Psoas muscle (tissue), 7 donors: ENCODE measurements at regions not wholly inside any gene's neighbourhood (a gene's known extent, or its start where the extent isn't known, plus 50 kb on each side); places are given as distances from the start of the nearest gene placed in this dataset.

Source experiments
- ATAC-seq, 4 donors: fragments of 200-7000 bp; cut with Tn5 transposase; one replicate each; pipeline ENCODE4 v1.9.1; 2020; ENCODE audit warnings: moderate library complexity in 3 of 4, mild to moderate bottlenecking in 2 of 4
- DNase-seq, 2 donors: peaks; one replicate each; pipeline ENCODE4 v3.0.0-alpha.2; 2020
- H3K27ac ChIP-seq: fragments of 200-600 bp; one replicate; pipeline ENCODE4 v1.8.0; 2022
- H3K27me3 ChIP-seq, 3 donors: fragments of 200-600 bp in 1 of 3; one replicate each; pipeline versions ENCODE4 v1.6.1 to v1.8.0; 2013 to 2022; ENCODE audit warnings: low read length in 2 of 3, mild to moderate bottlenecking in 2 of 3, moderate library complexity in 1 of 3; ENCODE audit not compliant: insufficient read depth in 3 of 3
- H3K36me3 ChIP-seq, 2 donors: fragments of 200-600 bp in 1 of 2; one replicate each; pipeline versions ENCODE4 v1.6.1 to v1.8.0; 2013 to 2022; ENCODE audit warnings: low read depth in 1 of 2, mild to moderate bottlenecking in 1 of 2, moderate library complexity in 1 of 2; ENCODE audit not compliant: insufficient read depth in 1 of 2
- H3K4me1 ChIP-seq: fragments of 200-600 bp; one replicate; pipeline ENCODE4 v1.8.0; 2022
- H3K4me3 ChIP-seq: fragments of 200-600 bp; one replicate; pipeline ENCODE4 v1.8.0; 2022; ENCODE audit warnings: mild to moderate bottlenecking
- H3K9me3 ChIP-seq: fragments of 200-600 bp; one replicate; pipeline ENCODE4 v1.8.0; 2022
- whole genome bisulfite sequencing, 3 donors: extraction: QIAGEN DNeasy Blood & Tissue Kit; methylation state at CpG; one replicate each; pipeline versions ENCODE4 v1.1.6 to v1.1.7; 2013; 5-methylcytosine and 5-hydroxymethylcytosine counted together
- intact Hi-C, 2 donors: fragments of 100-400 bp; cut with DNase I; formaldehyde crosslinking; loops; one replicate each; pipeline versions ENCODE4 v1.11.0 to v1.14.2; 2022
- TF ChIP-seq, protein P1 (sequence below): fragments of 200-600 bp; IDR thresholded peaks from one replicate; pipeline ENCODE4 v1.8.0; 2022; ENCODE audit warnings: antibody characterized with exemption
- donor health status: healthy with polysubstance abuse.
- donor health status: DM: no; HTN: no; CAD: no; lungs with moderate emphysema.
- donor health status: Bipolar disorder and iron deficiency.
- donor health status: healthy.
- donor health status: DM: yes; HTN: yes; CAD: no.
- donor health status: DM: no; HTN: no; CAD: no.
- donor health status: DM: yes; HTN: yes; CAD: no.

- Histone ChIP-seq H3K4me1 (no peaks in the 10 kb centered on the region), H3K27ac (no peak overlapping the region), H3K9me3 (no peaks in the 10 kb centered on the region), H3K4me3 (no peak overlapping the region), H3K36me3 (no peaks in the 10 kb centered on the region), H3K27me3 (no peaks in the 10 kb centered on the region)
- DNase-seq (peak in 1 of 2 donors; percentile 30), ATAC-seq (no peak)
- intact Hi-C loops, result no loop called here
- TF ChIP-seq, protein P1, sequence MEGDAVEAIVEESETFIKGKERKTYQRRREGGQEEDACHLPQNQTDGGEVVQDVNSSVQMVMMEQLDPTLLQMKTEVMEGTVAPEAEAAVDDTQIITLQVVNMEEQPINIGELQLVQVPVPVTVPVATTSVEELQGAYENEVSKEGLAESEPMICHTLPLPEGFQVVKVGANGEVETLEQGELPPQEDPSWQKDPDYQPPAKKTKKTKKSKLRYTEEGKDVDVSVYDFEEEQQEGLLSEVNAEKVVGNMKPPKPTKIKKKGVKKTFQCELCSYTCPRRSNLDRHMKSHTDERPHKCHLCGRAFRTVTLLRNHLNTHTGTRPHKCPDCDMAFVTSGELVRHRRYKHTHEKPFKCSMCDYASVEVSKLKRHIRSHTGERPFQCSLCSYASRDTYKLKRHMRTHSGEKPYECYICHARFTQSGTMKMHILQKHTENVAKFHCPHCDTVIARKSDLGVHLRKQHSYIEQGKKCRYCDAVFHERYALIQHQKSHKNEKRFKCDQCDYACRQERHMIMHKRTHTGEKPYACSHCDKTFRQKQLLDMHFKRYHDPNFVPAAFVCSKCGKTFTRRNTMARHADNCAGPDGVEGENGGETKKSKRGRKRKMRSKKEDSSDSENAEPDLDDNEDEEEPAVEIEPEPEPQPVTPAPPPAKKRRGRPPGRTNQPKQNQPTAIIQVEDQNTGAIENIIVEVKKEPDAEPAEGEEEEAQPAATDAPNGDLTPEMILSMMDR, result no peak
- WGBS, 3 donors, result 80 to 85% (median 81%) methylated on average over 6 to 7 of the region's 7 CpGs
These were observed 395.8 kb upstream of the DMD start for GRCh38 chrX:33607042-33607595.

DNA sequence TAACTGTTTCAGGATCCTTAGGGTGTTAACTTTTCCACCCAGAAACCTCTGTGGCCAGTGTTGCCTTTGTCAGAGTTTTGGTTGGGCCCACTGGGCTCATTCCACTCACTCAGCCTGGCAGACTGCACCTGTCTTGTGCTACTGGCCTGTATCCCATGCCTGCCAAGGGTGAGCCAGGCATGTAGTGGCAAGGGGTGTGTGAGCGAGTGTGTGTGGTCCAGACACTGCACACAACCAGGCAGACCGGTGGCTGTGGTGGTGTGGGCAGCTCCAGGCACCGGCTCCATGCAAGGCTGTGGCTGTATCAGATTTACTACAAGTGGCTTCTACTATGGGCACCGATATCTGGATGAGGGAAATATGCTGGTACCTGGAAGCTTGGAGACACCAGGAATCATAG lies 394.6 kb upstream of the DMD start:
- Histone ChIP-seq H3K4me1 (no peaks in the 10 kb centered on the region), H3K36me3 (no peaks in the 10 kb centered on the region), H3K27me3 (no peaks in the 10 kb centered on the region), H3K4me3 (no peak overlapping the region), H3K9me3 (no peaks in the 10 kb centered on the region), H3K27ac (no peak overlapping the region)
- WGBS, 3 donors, result 82 to 96% (median 95%) methylated on average over 4 of the region's 4 CpGs
- intact Hi-C loops, result no loop called here
- DNase-seq (no peak), ATAC-seq (no peak)
- TF ChIP-seq, protein P1, result no peak

DNA sequence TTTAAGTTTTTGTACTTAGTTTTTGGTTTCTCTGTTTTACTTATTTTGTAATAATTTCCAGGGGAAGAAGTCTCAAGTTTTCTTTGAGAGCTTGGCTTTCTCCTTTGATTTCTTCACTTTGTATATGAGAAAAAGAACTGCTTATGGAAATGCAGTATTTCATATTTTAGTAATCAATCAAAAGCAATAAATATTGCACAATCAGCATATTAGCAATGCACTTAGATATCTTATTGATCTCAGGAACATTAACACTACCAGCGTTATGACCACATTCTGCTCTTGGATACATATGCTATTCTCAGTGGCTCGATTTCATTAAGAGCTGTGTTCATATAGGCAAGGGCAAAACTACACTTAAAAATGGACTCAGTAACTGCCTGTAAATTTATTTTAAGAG lies 381.0 kb upstream of the DMD start:
- WGBS, 3 donors, result 75 to 90% (median 87%) methylated on average over 2 of the region's 2 CpGs
- ATAC-seq, result no peak
- no peak for DNase-seq
- intact Hi-C loops, result no loop called here
- Histone ChIP-seq H3K27ac (no peak overlapping the region), H3K4me3 (no peak overlapping the region), H3K9me3 (no peaks in the 10 kb centered on the region), H3K27me3 (no peaks in the 10 kb centered on the region), H3K36me3 (no peaks in the 10 kb centered on the region), H3K4me1 (no peaks in the 10 kb centered on the region)
- TF ChIP-seq, protein P1, result no peak

- Histone ChIP-seq H3K4me1 (no peaks in the 10 kb centered on the region), H3K36me3 (no peaks in the 10 kb centered on the region), H3K9me3 (no peaks in the 10 kb centered on the region), H3K27ac (no peak overlapping the region), H3K4me3 (no peak overlapping the region), H3K27me3 (no peaks in the 10 kb centered on the region)
- no peak for DNase-seq
- no peak for ATAC-seq
- WGBS, 3 donors, result 35 to 62% (median 58%) methylated on average over 1 of the region's 1 CpG
- TF ChIP-seq, protein P1, result no peak
- intact Hi-C loops, result no loop called here
These were observed 378.0 kb upstream of the DMD start for GRCh38 chrX:33589316-33589715.

DNA sequence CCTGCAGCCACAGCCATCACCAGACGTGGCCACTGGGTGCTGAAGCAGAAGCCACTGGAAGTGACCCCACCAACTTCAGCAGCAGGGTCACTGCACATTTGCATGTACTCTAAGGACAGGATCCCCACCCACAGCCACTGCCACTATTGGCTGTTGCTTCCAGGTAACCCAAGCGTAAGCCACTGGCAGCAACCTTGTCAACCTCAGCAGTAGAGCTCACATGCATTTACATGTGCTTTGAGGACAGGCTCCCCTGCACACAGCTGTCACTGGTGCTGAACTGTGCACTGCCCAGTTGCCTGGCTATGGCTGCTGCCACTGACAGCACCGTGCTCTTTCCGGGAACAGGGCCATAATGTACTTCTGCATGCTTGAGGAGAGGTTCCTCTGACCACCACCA lies 332.4 kb upstream of the DMD start:
- intact Hi-C loops, result no loop called here
- Histone ChIP-seq H3K4me1 (no peaks in the 10 kb centered on the region), H3K27ac (no peak overlapping the region), H3K9me3 (no peaks in the 10 kb centered on the region), H3K36me3 (no peaks in the 10 kb centered on the region), H3K27me3 (no peaks in the 10 kb centered on the region), H3K4me3 (no peak overlapping the region)
- TF ChIP-seq, protein P1, result no peak
- ATAC-seq, result no peak
- DNase-seq, result no peak
- WGBS, 3 donors, result 70 to 82% (median 72%) methylated on average over 4 of the region's 4 CpGs
